SK-N-MC (cell line): ENCODE measurements at regions not wholly inside any gene's neighbourhood (a gene's known extent, or its start where the extent isn't known, plus 50 kb on each side); places are given as distances from the start of the nearest gene placed in this dataset.

Experiments
- EZH2 ChIP-seq: fragments of 200-600 bp; sonication (generic); IDR thresholded peaks from one replicate; pipeline ENCODE4 v1.6.1; 2017; ENCODE audit warnings: antibody characterized with exemption
- POLR2AphosphoS5 ChIP-seq: IDR thresholded peaks from 2 replicates; pipeline ENCODE4 v1.6.1; 2012; ENCODE audit warnings: mild to moderate bottlenecking, low read depth, low read length, borderline replicate concordance

DNA sequence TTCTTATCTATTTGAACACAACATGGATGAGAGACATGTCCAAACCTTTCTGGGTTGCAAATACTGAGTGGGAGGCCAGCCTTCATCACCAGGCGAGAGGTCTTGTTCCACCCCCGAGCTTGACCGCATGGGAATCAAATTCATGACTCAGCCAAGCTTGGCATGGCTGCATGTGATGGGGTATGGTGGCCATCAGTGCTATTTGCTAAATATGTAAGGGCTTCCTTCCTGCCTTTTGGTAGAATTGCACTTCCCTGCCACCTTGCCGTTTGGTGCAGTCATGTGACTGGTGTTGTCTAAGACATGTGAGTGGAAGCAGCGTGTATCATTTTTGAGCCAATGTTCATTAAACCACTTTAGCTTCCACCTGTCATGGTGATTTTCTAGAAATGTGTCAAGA lies 508.9 kb upstream of the SULF2 start:
- TF ChIP-seq EZH2 = no peak
- no peak for TF ChIP-seq POLR2AphosphoS5
